ENCODE measurements at regions not wholly inside any gene's neighbourhood (a gene's known extent, or its start where the extent isn't known, plus 50 kb on each side); places are given as distances from the start of the nearest gene placed in this dataset.

DNA sequence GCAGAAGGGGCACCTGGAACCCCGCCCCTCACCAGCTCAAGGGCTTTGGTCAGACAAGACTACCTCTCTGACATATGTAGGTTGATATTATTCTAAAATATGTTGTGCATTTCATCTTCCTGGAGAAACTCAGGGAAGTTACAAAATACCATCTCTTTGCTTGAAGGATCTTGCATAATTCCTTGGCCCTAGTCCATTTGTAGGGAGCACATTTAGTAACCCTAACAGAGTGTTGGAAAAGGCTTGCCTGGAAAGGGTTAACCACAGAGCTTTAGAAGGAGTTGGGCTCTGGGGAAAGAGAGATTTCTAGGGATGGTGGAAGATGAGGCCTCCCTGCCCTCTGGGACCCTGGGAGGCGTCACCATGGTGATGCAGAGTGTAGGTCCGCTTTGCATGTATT lies 143.0 kb upstream of the SLC1A4 start:
- H3K9me3 ChIP-seq = no peaks in the 10 kb centered on the region
- no peaks in the 10 kb centered on the region for H3K27me3 ChIP-seq
- no peak overlapping the region for H3K27ac ChIP-seq
- no peak overlapping the region for H3K4me3 ChIP-seq
- WGBS, 2 donors = 92 to 94% methylated on average over 3 of the region's 3 CpGs
- H3K4me1 ChIP-seq = peaks cover 0 to 5% (median 0%) of the 10 kb centered on the region in 4 donors
- DNase-seq = no peak
- intact Hi-C loops (cut with DNase I) = no loop called here
- H3K36me3 ChIP-seq = no peaks in the 10 kb centered on the region
- TF ChIP-seq EP300 (IDR thresholded peaks at IDR 0.05) = no peak
- TF ChIP-seq POLR2A (IDR thresholded peaks at IDR 0.05) = no peak
- TF ChIP-seq, protein P1, sequence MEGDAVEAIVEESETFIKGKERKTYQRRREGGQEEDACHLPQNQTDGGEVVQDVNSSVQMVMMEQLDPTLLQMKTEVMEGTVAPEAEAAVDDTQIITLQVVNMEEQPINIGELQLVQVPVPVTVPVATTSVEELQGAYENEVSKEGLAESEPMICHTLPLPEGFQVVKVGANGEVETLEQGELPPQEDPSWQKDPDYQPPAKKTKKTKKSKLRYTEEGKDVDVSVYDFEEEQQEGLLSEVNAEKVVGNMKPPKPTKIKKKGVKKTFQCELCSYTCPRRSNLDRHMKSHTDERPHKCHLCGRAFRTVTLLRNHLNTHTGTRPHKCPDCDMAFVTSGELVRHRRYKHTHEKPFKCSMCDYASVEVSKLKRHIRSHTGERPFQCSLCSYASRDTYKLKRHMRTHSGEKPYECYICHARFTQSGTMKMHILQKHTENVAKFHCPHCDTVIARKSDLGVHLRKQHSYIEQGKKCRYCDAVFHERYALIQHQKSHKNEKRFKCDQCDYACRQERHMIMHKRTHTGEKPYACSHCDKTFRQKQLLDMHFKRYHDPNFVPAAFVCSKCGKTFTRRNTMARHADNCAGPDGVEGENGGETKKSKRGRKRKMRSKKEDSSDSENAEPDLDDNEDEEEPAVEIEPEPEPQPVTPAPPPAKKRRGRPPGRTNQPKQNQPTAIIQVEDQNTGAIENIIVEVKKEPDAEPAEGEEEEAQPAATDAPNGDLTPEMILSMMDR (IDR thresholded peaks at IDR 0.05) = no peak
- TF ChIP-seq POLR2AphosphoS5 (IDR thresholded peaks at IDR 0.05) = no peak

DNA sequence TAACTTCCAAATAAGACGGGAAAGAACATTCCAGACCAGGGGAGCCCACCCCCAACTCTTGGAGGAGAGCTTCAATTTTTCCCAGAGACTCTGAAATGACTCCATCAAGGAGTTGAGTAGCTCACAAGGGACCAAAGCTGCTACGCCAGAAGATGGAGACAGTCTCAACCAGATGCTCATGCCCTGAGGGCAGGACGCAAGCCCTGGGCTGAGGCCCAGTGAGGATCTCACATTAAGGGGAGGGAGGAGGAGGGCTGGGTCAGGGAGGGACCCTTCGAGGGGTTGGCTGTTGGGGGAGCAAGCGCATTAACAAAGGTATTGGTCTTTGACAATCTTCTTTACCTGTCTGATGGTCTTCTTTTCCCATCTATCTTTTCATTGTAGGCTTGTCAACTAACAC lies 141.3 kb upstream of the SLC1A4 start:
- no peak for TF ChIP-seq EP300 (IDR thresholded peaks at IDR 0.05)
- TF ChIP-seq POLR2A (IDR thresholded peaks at IDR 0.05) = no peak
- no peak for TF ChIP-seq POLR2AphosphoS5 (IDR thresholded peaks at IDR 0.05)
- TF ChIP-seq, protein P1 (IDR thresholded peaks at IDR 0.05) = no peak
- Histone ChIP-seq H3K4me3 (no peak overlapping the region), H3K4me1 (peaks cover 0 to 5% (median 0%) of the 10 kb centered on the region in 4 donors), H3K27me3 (no peaks in the 10 kb centered on the region), H3K27ac (no peak overlapping the region), H3K36me3 (no peaks in the 10 kb centered on the region), H3K9me3 (no peaks in the 10 kb centered on the region)
- 92 to 94% methylated on average over 5 of the region's 5 CpGs for WGBS, 2 donors
- DNase-seq = no peak
- intact Hi-C loops (cut with DNase I) = no loop called here

DNA sequence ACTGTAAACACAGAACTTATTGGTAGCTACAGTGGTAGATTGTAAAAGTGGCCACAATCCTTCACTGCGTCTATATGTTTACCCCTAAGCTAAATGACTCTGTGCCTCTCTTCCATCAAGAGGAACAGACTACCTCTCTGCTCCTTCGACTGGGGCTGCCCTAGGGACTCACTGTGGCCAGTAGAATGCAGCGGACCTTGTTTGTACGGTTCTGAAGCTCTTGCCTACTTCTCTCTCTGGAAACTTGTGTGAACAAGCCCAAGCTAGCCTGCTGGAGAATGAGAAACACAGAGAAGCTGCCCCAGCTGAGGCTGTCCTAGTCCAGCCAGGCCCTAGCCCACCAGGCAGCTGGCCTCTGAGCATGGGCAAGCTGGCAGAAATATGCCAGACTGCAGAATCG lies 140.8 kb upstream of the SLC1A4 start:
- Histone ChIP-seq H3K4me1 (peaks cover 0 to 5% (median 0%) of the 10 kb centered on the region in 4 donors), H3K4me3 (no peak overlapping the region), H3K27ac (no peak overlapping the region), H3K9me3 (no peaks in the 10 kb centered on the region), H3K27me3 (no peaks in the 10 kb centered on the region), H3K36me3 (no peaks in the 10 kb centered on the region)
- 82 to 91% methylated on average over 5 of the region's 5 CpGs for WGBS, 2 donors
- no peak for DNase-seq
- intact Hi-C loops (cut with DNase I) = no loop called here
- TF ChIP-seq POLR2AphosphoS5 (IDR thresholded peaks at IDR 0.05) = no peak
- no peak for TF ChIP-seq POLR2A (IDR thresholded peaks at IDR 0.05)
- TF ChIP-seq, protein P1 (IDR thresholded peaks at IDR 0.05) = no peak
- TF ChIP-seq EP300 (IDR thresholded peaks at IDR 0.05) = no peak

DNA sequence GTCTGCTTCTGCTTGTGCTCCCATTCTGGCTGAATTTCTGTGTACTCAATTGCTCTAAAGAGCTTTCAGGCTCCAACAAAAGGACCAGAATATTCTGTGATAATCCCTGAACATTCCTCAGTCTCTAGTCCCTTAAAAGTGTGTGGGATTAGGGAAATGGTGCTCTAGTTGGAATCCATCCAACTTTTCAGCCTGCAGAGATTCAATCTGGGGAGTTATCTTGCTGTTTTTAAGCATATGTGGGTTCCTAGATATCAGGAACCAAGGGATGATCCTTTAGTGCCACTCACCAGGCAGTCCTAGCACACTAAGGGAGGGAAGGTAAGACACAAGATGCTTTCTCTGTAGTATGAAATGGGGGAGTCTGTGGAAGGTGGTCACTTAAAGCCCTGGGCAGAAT lies 140.3 kb upstream of the SLC1A4 start:
- intact Hi-C loops (cut with DNase I) = no loop called here

DNA sequence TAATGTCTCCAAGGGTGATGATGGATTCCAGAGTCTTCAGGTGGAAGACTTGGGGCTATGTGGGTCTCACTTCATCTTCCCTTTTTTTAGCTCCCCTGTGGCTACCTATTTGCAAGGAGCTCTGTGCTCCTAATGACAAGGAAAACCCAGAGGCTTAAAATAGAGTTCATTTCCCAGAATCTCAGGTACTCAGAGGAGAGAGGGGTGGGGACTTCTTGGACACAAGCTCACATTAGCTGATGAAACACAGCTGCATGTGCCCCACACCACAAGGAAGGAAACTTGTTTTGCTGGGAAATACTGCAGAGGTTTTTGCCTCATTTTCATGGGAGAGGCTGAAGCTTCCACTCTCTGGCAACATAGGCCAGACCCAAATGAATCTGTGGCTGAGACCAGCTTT lies 138.6 kb upstream of the SLC1A4 start:
- Histone ChIP-seq H3K36me3 (no peaks in the 10 kb centered on the region), H3K9me3 (no peaks in the 10 kb centered on the region), H3K4me3 (no peak overlapping the region), H3K4me1 (peaks cover 0 to 4% (median 2%) of the 10 kb centered on the region in 4 donors), H3K27ac (no peak overlapping the region), H3K27me3 (no peaks in the 10 kb centered on the region)
- DNase-seq = no peak
- intact Hi-C loops (cut with DNase I) = no loop called here
- TF ChIP-seq, protein P1 (IDR thresholded peaks at IDR 0.05) = no peak
- TF ChIP-seq POLR2AphosphoS5 (IDR thresholded peaks at IDR 0.05) = no peak
- no peak for TF ChIP-seq POLR2A (IDR thresholded peaks at IDR 0.05)
- no peak for TF ChIP-seq EP300 (IDR thresholded peaks at IDR 0.05)

More for the DNA sequence above, 140.3 kb upstream of the SLC1A4 start:
- Histone ChIP-seq H3K4me3 (no peak overlapping the region), H3K27ac (no peak overlapping the region), H3K36me3 (no peaks in the 10 kb centered on the region), H3K27me3 (no peaks in the 10 kb centered on the region), H3K9me3 (no peaks in the 10 kb centered on the region), H3K4me1 (peaks cover 0 to 5% (median 0%) of the 10 kb centered on the region in 4 donors)
- no peak for DNase-seq
- TF ChIP-seq, protein P1 (IDR thresholded peaks at IDR 0.05) = no peak
- TF ChIP-seq POLR2A (IDR thresholded peaks at IDR 0.05) (no peak), EP300 (IDR thresholded peaks at IDR 0.05) (no peak), POLR2AphosphoS5 (IDR thresholded peaks at IDR 0.05) (no peak)

Data from sigmoid colon (tissue), 6 donors.